NCI-H460 (cell line): ENCODE measurements at regions not wholly inside any gene's neighbourhood (a gene's known extent, or its start where the extent isn't known, plus 50 kb on each side); places are given as distances from the start of the nearest gene placed in this dataset.

Experiments used
- DNase-seq: peaks from one replicate; pipeline ENCODE4 v3.0.0-alpha.2; 2016; ENCODE audit warnings: low read depth; ENCODE audit errors: extremely low read depth

GRCh38 chr13:64441740-64442139, 2788.4 kb downstream of the PCDH9 start:
- no peak for DNase-seq

- no peak for DNase-seq
These were observed 2792.1 kb downstream of the PCDH9 start for GRCh38 chr13:64438084-64438483.

GRCh38 chr13:64429691-64430090, 2800.4 kb downstream of the PCDH9 start:
- no peak for DNase-seq

GRCh38 chr13:64428196-64428595, 2801.9 kb downstream of the PCDH9 start:
- no peak for DNase-seq

- DNase-seq: no peak
These were observed 2806.7 kb downstream of the PCDH9 start for GRCh38 chr13:64423467-64423866.

GRCh38 chr13:64420181-64420580, 2810.0 kb downstream of the PCDH9 start:
- no peak for DNase-seq

GRCh38 chr13:64417581-64417980, 2812.6 kb downstream of the PCDH9 start:
- DNase-seq: no peak

GRCh38 chr13:64414381-64414780, 2815.8 kb downstream of the PCDH9 start:
- DNase-seq: no peak

GRCh38 chr13:64413529-64413928, 2816.6 kb downstream of the PCDH9 start:
- no peak for DNase-seq

- DNase-seq: no peak
These were observed 2819.7 kb downstream of the PCDH9 start for GRCh38 chr13:64410276-64411053.

- no peak for DNase-seq
These were observed 2832.4 kb downstream of the PCDH9 start for GRCh38 chr13:64397701-64398100.

- DNase-seq: no peak
These were observed 2852.5 kb downstream of the PCDH9 start for GRCh38 chr13:64377606-64378005.

- no peak for DNase-seq
These were observed 2858.7 kb downstream of the PCDH9 start for GRCh38 chr13:64371461-64371860.

- no peak for DNase-seq
These were observed 2859.1 kb downstream of the PCDH9 start for GRCh38 chr13:64371045-64371444.

- no peak for DNase-seq
These were observed 2861.0 kb downstream of the PCDH9 start for GRCh38 chr13:64369121-64369520.

- no peak for DNase-seq
These were observed 2867.6 kb downstream of the PCDH9 start for GRCh38 chr13:64362564-64362963.

- DNase-seq: no peak
These were observed 2882.5 kb downstream of the PCDH9 start for GRCh38 chr13:64347664-64348063.

GRCh38 chr13:64339373-64340063, 2890.6 kb downstream of the PCDH9 start:
- DNase-seq: no peak

- no peak for DNase-seq
These were observed 2891.5 kb downstream of the PCDH9 start for GRCh38 chr13:64338671-64339070.

GRCh38 chr13:64333888-64334287, 2896.2 kb downstream of the PCDH9 start:
- no peak for DNase-seq

GRCh38 chr13:64332048-64332447, 2898.1 kb downstream of the PCDH9 start:
- no peak for DNase-seq

- no peak for DNase-seq
These were observed 2902.5 kb downstream of the PCDH9 start for GRCh38 chr13:64327505-64328194.
